GM19372 (cell line): ENCODE measurements at regions not wholly inside any gene's neighbourhood (a gene's known extent, or its start where the extent isn't known, plus 50 kb on each side); places are given as distances from the start of the nearest gene placed in this dataset.
"Not testable (repeated sequence)": the region's sequence is repeated elsewhere in the genome, so short reads cannot be mapped to it uniquely, and the experiment has no call there.

Experiments used
- ATAC-seq: cut with Tn5 transposase; IDR thresholded peaks from one replicate; pipeline ENCODE4 v1.9.1; 2021; ENCODE audit warnings: mild to moderate bottlenecking, low read depth, moderate library complexity; ENCODE audit not compliant: unreplicated experiment

- ATAC-seq: no peak
Measured at GRCh38 chr1:9440763-9441194, 98.5 kb upstream of the SLC25A33 start.

DNA sequence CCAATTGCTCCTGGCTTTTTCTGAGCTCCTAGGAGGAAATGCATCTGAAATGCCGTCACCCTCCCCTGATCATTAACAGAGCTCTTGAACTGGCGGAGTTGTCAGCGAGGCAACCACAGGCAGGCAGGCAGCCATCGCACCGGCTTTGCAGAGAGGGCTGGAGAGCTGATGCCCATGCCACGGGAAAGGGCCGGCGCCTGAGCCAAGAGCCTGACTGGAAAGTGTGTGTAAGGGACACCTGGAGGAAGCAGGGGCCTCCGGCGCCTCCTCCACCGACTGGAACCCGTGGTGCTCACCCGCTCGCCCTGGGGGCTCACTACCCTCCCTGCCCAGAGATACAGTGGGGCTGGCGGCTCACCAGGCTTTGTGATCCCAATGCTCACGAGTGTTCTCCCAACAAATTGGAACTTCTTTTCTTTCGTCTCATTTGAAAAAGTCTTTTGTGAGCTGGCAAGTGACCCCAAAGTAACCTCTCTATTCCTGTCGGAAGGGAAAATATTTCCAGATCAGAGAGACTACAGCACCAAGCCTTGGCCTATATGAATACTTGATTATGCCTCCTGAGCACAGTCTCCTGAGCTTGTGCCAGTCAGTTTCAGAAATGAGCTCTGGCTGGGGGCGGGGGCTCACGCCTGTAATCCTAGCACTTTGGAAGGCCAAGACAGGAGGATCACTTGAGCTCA is 97.7 kb upstream of the SLC25A33 start:
- ATAC-seq: no peak

DNA sequence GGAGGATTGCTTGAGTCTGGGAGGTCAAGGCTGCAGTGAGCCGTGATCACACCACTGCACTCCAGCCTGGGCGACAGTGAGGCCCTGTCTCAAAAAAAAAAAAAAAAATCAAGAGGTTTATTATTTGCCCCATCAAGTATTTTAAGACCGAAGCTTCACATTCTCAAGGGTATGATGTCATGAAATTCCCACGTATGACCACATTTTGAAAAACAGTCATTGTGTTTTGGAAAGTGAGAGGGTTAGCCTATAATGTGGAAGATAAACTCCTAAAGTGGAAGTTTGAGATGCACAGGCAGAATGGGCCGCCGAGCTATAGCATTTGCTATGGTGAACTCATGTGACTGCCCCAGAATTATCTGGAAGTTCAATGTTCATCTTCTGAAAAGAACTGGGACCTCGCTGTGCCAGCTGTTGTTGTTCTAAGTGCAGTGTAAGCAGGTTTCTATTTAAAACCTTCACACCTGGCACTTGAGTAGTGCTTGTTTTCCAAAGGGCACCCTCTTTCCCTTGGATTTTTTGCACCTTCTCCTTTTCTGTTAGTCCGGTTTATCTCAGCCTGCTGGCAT is 96.9 kb upstream of the SLC25A33 start:
- ATAC-seq: no peak

- no peak for ATAC-seq
Measured at GRCh38 chr1:9442986-9443385, 96.3 kb upstream of the SLC25A33 start.

DNA sequence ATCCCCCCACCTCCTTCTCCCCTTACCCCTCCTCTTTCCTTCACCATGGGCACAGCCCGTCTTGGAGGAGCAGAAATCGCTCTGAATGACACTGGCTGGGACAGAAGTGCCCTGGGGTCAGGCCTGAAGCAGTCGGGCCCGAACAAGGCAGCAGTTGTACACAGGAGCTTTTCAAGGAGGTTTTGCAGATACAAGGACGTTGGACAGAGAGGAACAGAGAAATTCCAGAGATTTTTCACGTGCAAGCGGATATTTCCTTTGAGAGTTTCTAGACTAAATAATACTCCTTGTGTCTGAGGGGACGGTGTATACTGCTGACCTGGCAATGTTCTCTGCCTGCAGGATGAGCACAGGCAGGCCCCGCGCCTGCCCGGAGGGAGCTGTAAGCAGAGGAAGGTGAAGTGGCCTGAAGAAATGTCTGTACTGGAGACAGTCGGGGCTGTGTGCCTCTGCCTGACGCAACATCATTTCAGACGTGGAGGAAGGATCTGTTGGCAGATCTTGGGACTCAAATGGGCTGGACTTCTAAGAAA is 95.3 kb upstream of the SLC25A33 start:
- no peak for ATAC-seq

DNA sequence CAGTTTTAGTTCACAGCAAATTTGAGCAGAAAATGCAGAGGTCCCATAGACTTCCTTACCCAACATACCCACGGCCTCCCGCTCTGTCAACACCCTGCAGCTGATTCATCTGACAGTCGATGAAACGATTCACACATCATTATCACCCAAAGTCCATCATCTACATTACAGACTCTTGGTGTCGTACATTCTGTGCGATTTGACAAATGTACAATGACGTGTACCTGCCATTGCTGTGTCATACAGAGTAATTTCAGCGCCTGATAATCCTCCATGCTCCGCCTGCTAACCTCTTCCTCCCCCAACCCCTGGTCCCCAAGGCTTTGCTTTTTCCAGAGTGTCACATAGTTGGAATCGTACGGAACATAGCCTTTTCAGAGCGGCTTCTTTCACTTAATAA is 94.7 kb upstream of the SLC25A33 start:
- no peak for ATAC-seq

DNA sequence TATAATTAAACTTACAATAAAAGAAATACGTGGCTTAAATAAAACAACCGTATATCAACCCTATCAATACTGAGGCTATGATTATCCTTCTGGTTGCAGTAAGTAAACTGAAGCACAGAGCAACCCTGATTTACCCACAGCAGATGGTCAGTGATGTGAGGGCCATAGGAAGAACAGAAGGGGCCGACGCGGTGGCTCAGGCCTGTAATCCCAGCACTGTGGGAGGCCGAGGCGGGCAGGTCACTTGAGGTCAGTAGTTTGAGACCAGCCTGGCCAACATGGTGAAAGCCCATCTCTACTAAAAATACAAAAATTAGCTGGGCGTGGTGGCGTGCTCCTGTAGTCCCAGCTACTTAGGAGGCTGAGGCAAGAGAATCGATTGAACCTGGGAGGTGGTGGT is 94.2 kb upstream of the SLC25A33 start:
- ATAC-seq: not testable (repeated sequence)

- ATAC-seq: no peak
Measured at GRCh38 chr1:9447215-9447960, 91.9 kb upstream of the SLC25A33 start.

DNA sequence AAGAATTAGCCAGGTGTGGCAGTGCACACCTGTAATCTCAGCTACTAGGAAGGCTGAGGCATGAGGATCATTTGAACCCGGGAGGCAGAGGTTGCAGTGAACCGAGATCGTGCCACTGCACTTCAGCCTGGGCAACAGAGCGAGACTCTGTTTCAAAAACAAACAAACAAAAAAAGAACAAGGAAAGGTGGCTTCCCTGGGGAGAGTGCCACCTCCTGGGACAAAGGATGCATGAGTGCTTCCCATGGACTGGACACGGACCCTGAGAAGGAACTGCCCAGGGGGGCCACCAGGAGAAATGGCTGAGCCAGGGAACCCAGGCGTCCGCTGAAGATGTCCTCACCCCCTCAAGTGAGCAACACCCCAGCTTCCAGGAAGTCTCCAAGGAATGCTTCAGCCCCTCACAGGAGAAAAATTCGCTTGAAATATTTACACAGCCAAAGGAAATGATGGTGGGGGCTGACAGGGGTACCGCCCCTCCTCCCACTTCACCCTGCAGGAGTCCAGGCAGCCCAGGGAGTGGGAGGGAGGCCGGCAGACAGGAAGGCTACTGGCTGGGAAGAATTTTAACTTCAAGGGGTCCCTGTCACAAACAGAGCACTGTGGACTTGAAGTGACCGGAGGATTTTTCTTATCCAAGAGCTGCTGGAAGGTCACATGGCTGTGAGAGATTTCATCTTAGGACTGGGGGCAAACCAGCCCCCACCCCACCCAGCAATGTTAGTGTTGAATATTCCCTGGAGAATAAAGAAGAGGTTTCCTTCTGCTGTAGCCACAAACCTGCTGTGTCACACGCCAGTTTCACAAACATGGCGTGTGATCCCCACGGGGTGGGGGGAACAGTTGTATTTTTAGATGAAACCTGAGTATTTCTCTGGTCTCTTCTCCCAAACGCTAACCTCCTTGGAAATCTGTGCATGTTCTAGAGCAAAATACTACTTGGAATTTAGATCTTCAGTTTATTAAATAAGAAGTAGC is 90.8 kb upstream of the SLC25A33 start:
- no peak for ATAC-seq

GRCh38 chr1:9449110-9449627 is 90.1 kb upstream of the SLC25A33 start:
- ATAC-seq: no peak

- no peak for ATAC-seq
Measured at GRCh38 chr1:9449976-9450696, 89.1 kb upstream of the SLC25A33 start.

DNA sequence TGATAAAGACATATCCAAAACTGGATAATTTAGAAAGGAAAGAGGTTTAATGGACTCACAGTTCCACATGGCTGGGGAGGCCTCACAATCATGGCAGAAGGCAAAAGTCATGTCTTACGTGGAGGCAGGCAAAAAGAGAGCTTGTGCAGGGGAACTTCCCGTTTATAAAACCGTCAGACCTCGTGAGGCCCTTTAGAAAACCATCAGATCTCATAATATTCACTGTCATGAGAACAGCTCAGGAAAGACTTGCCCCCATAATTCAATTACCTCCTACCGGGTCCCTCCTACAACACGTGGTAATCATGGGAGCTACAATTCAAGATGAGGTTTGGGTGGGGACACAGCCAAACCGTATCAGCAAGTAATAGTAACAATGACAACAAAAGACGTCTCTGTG is 88.2 kb upstream of the SLC25A33 start:
- no peak for ATAC-seq

DNA sequence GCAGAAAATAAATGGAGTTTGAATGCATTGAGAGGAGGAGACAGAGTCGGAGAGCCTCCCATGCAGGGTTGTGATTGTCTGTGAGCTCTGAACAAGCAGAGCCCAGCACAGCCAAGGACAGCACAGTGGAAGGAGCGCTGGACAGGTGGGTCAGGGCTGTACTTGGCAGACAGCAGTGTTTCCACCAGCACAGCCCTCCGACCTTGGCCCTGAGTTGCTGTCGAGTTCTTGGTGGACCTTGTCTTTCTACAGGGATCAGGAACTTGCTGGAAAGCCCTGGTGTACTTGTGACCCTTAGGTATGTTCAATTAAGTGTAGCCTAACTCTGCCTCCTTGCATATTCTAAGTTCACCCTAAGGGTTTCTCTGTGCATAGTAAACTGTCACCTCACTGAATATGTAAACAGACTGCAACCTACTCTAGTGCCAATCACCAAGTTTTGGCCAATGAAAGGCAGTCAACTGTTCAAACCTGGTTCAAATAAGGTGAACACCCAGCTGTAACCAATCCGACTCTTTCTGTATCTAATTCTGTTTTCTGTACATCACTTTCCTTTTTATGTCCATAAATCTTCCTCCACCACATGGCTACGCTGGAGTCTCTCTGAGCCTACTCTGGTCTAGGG is 86.6 kb upstream of the SLC25A33 start:
- no peak for ATAC-seq

DNA sequence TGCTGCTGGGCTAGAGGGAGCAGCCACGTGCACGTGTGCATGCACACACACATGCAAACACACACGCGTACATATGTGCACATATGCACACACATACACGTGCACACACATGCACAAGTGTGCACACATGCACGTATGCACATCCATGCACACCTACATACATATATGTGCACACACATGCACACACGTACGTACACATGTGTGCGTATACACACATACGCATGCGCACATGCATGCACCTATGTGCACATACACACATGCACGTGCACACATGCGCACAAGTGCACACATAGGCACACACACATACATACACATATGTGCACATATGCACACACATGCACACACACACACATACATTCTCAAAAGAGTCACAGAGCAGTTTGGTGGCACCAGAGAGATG is 85.9 kb upstream of the SLC25A33 start:
- no peak for ATAC-seq

GRCh38 chr1:9453779-9454418 is 85.4 kb upstream of the SLC25A33 start:
- ATAC-seq: no peak

- ATAC-seq: no peak
Measured at GRCh38 chr1:9454494-9455066, 84.7 kb upstream of the SLC25A33 start.

DNA sequence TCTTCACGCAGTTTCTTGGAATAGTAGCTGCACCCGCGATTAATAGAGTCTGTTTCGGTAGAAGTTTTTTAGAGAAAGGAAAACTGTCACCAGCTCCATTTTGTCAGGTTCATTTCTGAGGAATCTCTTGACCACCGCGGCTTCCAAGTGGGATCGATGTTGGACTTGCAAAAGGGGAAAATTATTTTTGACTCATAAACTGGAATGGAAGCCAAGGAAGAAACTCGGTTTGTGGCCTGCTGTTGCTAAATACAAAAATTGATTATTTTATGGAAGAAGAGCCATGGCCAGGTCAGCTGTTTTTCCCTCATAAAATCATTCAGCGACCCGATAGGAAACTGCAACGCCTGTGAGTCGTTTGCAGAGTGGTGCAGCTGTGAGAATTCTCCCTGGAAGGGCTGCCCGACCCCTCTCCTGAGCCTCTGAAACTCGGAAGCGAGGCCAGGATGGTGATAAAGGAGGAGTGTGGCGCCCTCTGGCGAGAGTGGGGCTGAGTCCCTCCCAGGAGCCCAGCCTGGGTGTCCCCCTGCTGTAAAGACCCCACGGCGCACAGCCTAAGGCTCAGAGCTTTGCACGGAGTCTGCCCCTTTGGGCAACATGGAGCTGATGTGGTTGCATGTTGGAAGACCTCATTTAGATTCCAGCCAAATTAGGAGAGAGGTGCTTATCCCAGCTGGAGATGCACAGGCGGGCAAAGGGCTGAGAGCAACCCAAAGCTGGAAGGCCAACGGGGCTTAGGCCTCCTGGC is 83.6 kb upstream of the SLC25A33 start:
- no peak for ATAC-seq

- no peak for ATAC-seq
Measured at GRCh38 chr1:9456833-9457232, 82.4 kb upstream of the SLC25A33 start.
